Body of pancreas (tissue), 4 donors: ENCODE measurements at regions not wholly inside any gene's neighbourhood (a gene's known extent, or its start where the extent isn't known, plus 50 kb on each side); places are given as distances from the start of the nearest gene placed in this dataset.

Experiments used
- POLR2A ChIP-seq, 3 donors: fragments of 450-650 bp; IDR thresholded peaks; one replicate each; pipeline ENCODE4 v1.6.1; 2016; ENCODE audit warnings: antibody characterized with exemption in 3 of 3, mild to moderate bottlenecking in 2 of 3
- TF ChIP-seq, protein P1 (sequence below), 7 experiments: fragments of 450-650 bp in 4 of 7; fragments of 200-600 bp in 3 of 7; sonication (generic) in 3 of 7; IDR thresholded peaks; one replicate each; pipeline ENCODE4 v1.5.1; 2016 to 2019; ENCODE audit warnings: antibody characterized with exemption in 7 of 7

DNA sequence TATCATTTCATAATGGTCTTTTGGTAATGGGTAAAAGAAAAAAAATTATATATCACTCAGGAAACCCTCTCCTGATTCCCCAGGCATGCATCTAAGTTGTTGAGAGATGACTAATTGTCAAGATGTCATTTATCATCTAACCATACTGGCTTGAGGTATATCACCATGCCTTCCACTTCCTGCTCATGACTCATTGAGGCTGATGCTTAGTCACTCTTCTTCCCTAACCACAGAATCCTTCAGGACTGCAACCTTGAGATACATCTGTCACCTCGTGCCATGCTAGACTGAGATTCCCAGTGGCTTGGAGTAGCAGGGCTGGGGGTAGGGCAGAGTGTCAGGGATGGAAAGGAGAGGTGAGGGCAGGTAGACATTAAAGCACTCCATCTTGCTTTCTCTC, 782.5 kb upstream of the INTU start:
- TF ChIP-seq POLR2A (IDR thresholded peaks at IDR 0.05), result no peak
- TF ChIP-seq, protein P1, sequence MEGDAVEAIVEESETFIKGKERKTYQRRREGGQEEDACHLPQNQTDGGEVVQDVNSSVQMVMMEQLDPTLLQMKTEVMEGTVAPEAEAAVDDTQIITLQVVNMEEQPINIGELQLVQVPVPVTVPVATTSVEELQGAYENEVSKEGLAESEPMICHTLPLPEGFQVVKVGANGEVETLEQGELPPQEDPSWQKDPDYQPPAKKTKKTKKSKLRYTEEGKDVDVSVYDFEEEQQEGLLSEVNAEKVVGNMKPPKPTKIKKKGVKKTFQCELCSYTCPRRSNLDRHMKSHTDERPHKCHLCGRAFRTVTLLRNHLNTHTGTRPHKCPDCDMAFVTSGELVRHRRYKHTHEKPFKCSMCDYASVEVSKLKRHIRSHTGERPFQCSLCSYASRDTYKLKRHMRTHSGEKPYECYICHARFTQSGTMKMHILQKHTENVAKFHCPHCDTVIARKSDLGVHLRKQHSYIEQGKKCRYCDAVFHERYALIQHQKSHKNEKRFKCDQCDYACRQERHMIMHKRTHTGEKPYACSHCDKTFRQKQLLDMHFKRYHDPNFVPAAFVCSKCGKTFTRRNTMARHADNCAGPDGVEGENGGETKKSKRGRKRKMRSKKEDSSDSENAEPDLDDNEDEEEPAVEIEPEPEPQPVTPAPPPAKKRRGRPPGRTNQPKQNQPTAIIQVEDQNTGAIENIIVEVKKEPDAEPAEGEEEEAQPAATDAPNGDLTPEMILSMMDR (IDR thresholded peaks at IDR 0.05), result no peak
